NB4 (cell line): ENCODE measurements at regions not wholly inside any gene's neighbourhood (a gene's known extent, or its start where the extent isn't known, plus 50 kb on each side); places are given as distances from the start of the nearest gene placed in this dataset.

Source experiments
- CTCF ChIP-seq: IDR thresholded peaks from one replicate; pipeline ENCODE4 v1.5.1; 2012; ENCODE audit warnings: low read depth, low read length
- MAX ChIP-seq: IDR thresholded peaks from 2 replicates; pipeline ENCODE4 v1.6.1; 2011; ENCODE audit warnings: low read depth, low read length
- POLR2A ChIP-seq: IDR thresholded peaks from 2 replicates; pipeline ENCODE4 v1.6.1; 2011; ENCODE audit warnings: mild to moderate bottlenecking; ENCODE audit not compliant: insufficient read length; ENCODE audit errors: extremely low read depth

DNA sequence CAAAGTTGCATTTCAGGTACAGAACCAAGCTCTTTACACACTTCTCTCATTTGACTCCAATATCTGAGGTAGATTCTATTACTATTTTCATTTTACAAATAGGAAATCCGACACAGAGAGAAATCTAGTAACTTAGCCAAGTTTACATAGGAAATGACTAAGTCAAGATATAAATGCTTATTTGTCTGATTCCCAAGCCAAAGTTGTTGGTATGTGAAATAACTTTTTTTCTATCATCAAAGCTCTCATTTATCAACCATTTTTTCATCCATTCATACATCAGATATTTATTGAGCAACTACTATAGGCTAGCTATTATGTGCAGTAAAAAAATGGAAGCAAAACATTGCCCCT is 89.2 kb upstream of the MITF start:
- TF ChIP-seq CTCF, result no peak
- TF ChIP-seq MAX, result no peak
- TF ChIP-seq POLR2A, result no peak
